HG02588 (cell line): ENCODE measurements at regions not wholly inside any gene's neighbourhood (a gene's known extent, or its start where the extent isn't known, plus 50 kb on each side); places are given as distances from the start of the nearest gene placed in this dataset.

ENCODE experiments used
- ATAC-seq: cut with Tn5 transposase; IDR thresholded peaks from one replicate; pipeline ENCODE4 v1.9.1; 2021; ENCODE audit warnings: mild to moderate bottlenecking, moderate library complexity; ENCODE audit not compliant: unreplicated experiment

DNA sequence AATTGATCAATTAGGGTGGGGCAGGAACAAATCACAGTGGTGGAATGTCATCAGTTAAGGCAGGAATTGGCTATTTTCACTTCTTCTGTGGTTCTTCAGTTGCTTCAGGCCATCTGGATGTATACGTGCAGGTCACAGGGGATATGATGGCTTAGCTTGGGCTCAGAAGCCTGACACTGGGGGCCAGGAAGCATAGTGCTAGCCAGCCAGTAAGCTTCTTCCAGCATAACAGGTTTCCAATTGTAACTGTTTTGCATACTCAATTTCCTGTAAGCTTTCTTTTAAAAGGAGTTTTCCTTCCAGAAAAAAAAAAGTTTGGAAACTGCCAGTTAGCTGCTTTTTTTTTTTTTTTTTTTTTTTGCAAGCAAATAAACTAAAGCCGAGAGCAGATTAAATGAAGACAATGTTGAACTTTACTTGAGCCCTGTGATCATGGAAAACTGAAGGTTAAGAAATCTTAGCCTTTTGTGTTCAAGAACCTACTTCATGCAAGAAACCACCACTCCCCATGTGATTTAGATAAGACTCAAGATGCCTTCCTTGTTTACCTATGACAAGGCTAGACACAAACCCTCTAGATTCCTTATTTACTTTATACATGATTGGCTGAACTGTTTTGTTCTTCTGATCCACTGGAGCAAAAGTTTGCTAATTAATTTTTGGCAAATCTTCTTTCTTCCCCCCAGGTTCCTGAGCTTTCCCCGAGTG lies 126.9 kb upstream of the LINC00305 start:
- ATAC-seq: no peak

DNA sequence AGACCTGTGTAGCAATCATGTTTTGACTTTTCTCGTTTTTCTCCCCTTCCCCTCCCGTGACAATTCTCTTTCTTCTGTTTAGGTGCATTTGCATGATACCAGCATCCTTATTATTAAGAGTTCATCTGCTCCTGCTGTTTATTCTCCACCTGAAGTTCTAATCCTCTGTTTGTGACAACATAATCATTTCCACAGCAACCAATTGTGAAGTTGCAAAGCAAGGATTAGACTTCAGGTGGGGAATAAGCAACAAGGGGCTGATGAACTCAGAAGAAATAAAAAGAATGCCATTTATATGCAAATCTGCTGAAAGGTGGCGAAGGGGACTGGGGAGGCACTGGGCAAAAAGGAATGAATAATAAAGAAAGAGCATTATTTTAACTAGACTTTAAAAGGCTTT lies 124.8 kb upstream of the LINC00305 start:
- no peak for ATAC-seq

DNA sequence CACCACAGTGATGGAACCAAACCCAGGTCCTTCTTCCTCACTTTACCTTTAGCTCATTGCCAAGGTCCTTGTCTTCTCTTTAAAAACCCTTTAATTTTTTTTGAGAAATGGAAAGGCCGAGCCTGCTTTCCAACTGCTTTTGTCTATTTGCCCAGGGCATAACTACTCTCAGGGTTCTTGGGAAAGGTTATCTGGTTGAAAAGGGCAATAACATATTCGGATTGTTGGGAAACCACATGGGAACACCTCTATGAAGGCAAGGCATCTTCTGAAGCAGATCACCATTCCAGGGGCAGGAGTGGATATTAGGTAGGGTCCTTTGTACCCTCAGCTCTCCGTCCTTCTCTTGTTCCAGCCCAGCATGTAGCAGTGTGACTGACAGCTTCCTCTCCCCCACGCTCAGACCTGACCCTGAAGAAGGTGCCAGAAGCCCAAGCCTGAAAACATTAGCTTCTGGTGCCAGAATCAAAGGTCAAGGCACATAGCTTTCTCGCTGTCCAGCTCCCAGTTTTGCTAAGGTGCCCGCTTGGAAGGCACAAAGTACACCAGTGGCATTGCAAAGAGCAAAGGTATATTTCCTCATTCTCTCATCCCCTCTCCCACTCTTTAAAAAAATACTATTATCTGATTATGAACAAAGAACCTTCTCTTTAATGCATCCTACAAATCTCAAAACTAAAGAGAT lies 123.2 kb upstream of the LINC00305 start:
- ATAC-seq: no peak

DNA sequence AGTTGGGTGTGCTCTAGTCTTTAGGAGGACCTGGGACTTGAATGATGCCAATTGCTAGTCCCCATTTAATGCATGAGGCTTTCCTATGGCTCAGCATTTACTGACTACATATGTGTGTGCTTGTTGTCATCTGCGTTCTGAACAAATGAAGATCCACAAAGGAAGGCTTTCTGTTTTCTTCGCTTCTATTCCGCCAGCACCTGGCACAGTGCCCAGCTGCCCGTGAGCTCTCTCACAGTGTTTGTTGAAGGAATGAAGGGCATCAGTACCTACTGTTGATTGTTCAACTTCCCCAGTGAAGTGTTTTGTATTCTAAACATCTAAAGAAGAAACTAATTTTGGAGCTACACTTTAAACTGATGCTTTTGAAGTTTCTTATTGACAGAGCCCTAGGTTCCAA lies 122.4 kb upstream of the LINC00305 start:
- ATAC-seq: no peak

DNA sequence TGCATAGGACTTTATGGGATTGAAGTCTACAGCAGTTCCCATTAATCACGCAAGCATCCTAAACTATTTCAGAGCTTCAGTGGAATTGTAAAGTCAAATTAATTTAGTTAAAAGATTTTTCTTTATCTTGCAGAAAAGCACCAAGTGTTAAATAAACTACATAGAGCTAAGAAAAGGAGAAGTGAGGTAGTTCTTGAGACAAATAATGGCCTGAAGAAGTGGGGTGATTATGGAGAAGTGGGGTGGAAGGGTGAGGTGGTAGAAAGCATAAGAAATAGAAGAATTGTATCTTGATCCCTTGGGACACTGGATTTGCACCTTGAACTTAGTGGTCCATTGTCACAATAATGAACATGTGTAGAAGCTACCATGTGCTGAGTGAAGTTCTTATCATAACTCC lies 121.7 kb upstream of the LINC00305 start:
- no peak for ATAC-seq

- no peak for ATAC-seq
Measured at GRCh38 chr18:64270121-64270520, 121.2 kb upstream of the LINC00305 start.

- no peak for ATAC-seq
Measured at GRCh38 chr18:64264171-64264570, 115.3 kb upstream of the LINC00305 start.

DNA sequence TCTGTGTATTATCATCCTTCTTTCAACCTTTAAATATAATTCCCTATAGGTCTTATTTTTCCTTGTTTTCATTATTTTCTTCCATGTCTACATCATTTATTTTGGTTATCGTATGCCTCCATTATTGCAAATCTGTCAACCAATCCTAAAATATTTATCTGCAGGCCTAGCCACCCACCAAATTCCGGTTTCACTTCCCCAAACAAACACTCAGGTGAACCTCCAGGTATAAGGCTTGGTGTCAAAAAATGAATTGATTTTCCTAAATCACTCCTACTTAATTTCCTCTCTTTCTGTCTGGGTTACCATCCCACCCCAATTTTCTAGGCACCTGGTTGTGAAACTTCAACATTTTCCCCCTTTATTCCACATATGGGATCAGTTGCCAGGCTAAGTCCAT lies 111.9 kb upstream of the LINC00305 start:
- no peak for ATAC-seq

DNA sequence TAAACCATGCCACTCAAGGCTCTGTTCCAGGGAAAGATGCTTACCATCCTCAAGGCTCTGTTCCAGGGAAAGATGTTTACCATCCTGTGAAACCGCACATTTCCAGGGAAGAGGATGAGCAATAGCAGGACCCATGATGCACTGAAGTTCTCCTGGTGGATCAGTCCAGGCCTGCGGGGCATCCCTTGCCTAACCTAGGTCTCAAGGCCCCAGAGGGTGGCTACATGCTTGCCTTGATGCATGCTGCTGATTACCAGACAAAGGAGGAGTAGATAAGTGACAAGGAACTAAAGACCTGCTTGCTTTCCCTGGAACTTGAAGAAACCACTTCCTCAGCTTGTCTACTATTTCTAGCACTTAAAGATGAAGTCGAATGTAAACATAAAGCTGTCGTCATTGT lies 111.0 kb upstream of the LINC00305 start:
- no peak for ATAC-seq

GRCh38 chr18:64258111-64258650 lies 109.3 kb upstream of the LINC00305 start:
- no peak for ATAC-seq

GRCh38 chr18:64254399-64255093 lies 105.7 kb upstream of the LINC00305 start:
- no peak for ATAC-seq

- ATAC-seq: no peak
Measured at GRCh38 chr18:64253873-64254272, 105.0 kb upstream of the LINC00305 start.

- ATAC-seq: no peak
Measured at GRCh38 chr18:64253222-64253621, 104.3 kb upstream of the LINC00305 start.

GRCh38 chr18:64248836-64249235 lies 99.9 kb upstream of the LINC00305 start:
- ATAC-seq: no peak

DNA sequence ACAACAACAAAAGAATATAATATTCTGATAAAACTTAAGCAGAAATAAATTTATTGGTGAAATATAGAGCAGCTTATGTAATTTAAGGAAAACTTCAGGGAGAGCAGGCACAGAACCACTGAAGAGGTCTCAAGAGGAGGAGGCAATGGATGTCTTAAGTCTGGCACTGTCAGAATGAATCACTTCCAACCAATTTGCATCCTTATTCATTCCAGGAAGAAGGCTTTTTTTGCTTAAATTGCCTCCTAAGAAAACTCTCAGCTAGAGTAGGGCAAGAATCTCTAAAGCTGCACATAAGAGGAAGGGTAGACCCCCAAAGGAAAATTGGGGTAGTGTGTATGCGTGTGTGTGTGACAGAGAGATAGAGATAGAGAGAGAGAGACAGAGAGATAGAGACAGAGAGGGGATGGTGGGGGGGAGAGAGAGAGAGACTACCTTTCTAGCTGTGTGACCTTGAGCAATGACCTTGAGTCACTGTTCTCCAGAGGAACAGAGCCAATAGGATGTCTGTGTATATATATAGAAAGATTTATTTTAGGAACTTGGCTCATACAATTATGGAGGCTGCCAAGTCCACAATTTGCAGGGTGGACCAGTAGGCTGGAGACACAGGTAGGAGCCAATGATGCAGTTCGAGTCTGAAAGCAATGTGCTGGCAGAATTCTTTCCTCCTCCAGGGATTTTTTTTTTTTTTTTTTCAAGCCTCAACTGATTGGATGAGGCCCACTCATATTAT lies 96.4 kb upstream of the LINC00305 start:
- no peak for ATAC-seq

DNA sequence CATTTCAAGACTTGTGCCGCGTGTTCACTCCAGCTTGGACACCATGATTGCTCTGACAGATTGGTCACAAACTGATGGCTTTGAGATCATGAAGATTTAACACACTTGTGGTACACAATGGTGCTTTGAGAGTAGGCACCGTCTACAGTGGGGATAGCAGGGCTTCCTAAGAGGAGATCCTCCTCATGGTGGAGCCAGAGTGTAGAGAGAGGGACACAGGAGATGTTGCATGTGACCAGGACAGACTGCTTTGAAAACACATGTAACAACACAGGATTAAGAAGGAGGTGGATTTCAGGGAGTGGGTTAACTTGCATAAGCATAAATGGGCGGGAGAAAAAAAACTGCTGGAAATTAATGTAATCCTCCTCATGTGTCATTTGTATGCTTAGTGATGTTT lies 95.7 kb upstream of the LINC00305 start:
- no peak for ATAC-seq

- ATAC-seq: no peak
Measured at GRCh38 chr18:64240316-64240715, 91.4 kb upstream of the LINC00305 start.

DNA sequence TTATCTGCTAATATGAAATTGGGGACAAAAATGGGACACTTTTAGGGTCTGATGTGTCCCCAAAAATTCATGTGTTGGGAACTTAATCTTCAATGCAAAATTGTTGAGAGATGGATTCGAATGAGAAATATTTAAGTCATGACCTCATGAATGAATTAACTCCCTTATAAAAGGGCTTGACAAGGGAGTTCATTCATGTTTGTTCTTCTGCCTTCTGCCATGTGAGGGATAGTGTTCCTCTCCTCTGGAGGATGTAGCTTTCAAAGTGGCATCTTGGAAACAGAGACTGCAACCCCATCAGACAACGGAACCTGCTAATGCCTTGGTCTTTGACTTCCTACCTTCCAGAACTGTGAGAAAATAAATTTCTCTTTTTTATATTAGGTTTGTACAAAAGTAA lies 89.2 kb upstream of the LINC00305 start:
- ATAC-seq: no peak

DNA sequence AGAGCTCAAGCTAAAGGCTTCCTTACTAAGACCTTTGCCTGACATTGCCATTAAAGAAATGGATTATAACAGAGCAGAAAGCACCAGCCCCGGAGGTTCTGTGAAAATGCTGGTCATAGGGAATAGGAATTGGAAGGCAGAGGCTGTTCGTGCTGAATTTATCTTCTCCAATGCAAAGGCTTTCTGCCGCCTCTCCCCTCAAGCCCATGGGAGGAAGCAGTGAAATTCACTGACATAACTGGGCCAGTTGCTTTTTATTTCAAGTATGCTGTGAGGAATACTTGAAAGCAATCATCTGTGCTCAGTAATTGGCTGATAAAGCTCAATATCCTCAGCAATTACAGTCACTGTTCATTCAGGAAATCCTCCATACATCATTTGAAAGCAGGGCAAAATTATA lies 85.4 kb upstream of the LINC00305 start:
- no peak for ATAC-seq

GRCh38 chr18:64233851-64234250 lies 85.0 kb upstream of the LINC00305 start:
- no peak for ATAC-seq

DNA sequence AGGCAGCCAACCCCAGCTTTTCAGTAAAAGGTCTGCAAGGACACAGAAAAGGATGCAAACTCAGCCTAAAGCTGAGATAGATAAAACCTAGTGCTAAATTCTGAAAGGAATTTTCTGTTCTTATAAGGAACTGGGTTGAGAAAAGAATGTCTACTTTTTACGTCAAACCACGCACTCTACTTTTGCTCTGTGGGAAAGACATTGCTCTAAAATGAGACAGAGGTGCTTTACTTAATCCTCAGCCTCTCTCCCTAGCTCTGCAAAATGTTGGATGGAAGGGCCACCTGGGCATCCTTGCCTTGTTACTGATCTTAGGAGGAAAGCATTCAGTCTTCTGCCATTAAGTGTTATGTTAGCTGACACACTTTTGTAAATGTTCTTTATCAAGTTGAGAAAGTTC lies 72.1 kb upstream of the LINC00305 start:
- no peak for ATAC-seq
